Lower leg skin (tissue), 4 donors: ENCODE measurements at regions not wholly inside any gene's neighbourhood (a gene's known extent, or its start where the extent isn't known, plus 50 kb on each side); places are given as distances from the start of the nearest gene placed in this dataset.

Source experiments
- DNase-seq, 2 donors: peaks; one replicate each; pipeline ENCODE4 v3.0.0-alpha.2; 2019; ENCODE audit warnings: low spot score in 2 of 2
- H3K4me3 ChIP-seq: fragments of 200-600 bp; sonication (generic); 2 replicates; pipeline ENCODE4 v1.5.1; 2017; ENCODE audit warnings: mild to moderate bottlenecking, low read depth; ENCODE audit not compliant: poor library complexity, severe bottlenecking
- POLR2A ChIP-seq, 2 donors: fragments of 450-650 bp; IDR thresholded peaks; one replicate each; pipeline ENCODE4 v1.6.1; 2016 to 2017; ENCODE audit warnings: antibody characterized with exemption in 2 of 2, mild to moderate bottlenecking in 1 of 2, moderate library complexity in 1 of 2
- WGBS, 2 donors: methylation state at CpG; one replicate each; pipeline ENCODE4 v1.1.5; 2018; 5-methylcytosine and 5-hydroxymethylcytosine counted together
- intact Hi-C: fragments of 100-400 bp; cut with DNase I; formaldehyde crosslinking; loops from one replicate; pipeline ENCODE4 v1.15.0; 2023; ENCODE audit warnings: low total_unique reads
- TF ChIP-seq, protein P1 (sequence below), 3 donors: fragments of 450-650 bp; IDR thresholded peaks; one replicate each; pipeline ENCODE4 v1.5.1; 2016; ENCODE audit warnings: antibody characterized with exemption in 3 of 3, mild to moderate bottlenecking in 3 of 3, moderate library complexity in 2 of 3

DNA sequence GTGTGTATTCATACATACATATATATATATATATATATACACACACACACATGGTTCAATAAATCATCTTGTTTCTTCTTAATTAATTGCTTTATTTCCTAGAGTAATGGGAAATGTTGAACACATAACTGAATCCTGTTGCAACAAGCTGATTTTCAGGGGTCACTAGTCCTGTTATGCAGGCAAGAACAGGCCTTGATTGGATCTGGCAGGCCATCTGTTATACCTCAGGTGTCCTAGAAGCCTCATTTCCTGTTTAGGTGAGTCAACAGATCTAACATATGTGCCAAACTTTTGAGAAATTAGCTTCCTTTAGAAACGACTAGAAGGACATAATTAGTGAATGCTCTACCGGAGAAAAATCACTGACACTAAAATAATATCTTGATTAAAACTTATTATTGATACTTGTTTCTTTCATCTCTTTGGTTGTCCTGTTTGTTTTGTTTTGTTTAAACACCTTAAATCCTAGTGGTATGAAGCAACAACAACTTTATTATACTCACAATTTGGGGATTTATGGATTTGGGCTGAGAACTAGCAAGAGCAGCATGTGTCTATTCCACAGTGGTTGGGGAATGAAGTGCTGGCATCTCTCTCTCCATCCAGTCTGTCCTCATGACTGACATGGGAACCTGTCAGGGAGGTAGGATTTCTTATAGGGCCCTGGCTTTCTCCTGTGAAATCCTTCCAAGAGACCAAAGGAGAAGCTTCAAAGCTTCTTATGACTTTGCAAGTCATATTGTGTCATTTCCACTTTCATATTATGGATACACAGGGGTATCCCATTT lies 552.6 kb downstream of the NSUN3 start:
- intact Hi-C loops: no loop called here
- 21 to 31% methylated on average over 2 of the region's 2 CpGs for WGBS, 2 donors
- H3K4me3 ChIP-seq: no peak overlapping the region
- DNase-seq: no peak
- TF ChIP-seq POLR2A (IDR thresholded peaks at IDR 0.05): no peak
- TF ChIP-seq, protein P1, sequence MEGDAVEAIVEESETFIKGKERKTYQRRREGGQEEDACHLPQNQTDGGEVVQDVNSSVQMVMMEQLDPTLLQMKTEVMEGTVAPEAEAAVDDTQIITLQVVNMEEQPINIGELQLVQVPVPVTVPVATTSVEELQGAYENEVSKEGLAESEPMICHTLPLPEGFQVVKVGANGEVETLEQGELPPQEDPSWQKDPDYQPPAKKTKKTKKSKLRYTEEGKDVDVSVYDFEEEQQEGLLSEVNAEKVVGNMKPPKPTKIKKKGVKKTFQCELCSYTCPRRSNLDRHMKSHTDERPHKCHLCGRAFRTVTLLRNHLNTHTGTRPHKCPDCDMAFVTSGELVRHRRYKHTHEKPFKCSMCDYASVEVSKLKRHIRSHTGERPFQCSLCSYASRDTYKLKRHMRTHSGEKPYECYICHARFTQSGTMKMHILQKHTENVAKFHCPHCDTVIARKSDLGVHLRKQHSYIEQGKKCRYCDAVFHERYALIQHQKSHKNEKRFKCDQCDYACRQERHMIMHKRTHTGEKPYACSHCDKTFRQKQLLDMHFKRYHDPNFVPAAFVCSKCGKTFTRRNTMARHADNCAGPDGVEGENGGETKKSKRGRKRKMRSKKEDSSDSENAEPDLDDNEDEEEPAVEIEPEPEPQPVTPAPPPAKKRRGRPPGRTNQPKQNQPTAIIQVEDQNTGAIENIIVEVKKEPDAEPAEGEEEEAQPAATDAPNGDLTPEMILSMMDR (IDR thresholded peaks at IDR 0.05): no peak

DNA sequence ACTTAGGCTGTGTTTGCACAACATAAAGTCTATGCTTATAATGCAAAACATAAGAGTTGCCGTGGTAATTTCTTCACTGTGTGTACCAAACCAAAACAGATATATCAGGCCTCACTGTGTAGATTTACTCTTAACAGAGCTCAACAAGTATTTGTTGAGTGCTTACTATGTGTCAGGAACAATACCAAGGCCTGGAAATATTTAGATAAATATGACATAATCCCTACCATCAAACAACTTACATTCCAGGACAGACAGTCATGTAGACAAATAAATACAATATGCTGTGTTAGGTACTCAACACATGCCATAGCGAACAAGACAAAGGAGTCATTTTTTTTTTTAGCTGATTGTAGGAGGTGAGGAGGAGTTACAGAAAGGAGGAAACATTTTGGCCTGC lies 554.0 kb downstream of the NSUN3 start:
- no peak for TF ChIP-seq POLR2A (IDR thresholded peaks at IDR 0.05)
- TF ChIP-seq, protein P1 (IDR thresholded peaks at IDR 0.05): no peak
- no peak overlapping the region for H3K4me3 ChIP-seq
- no peak for DNase-seq
- WGBS, 2 donors: 61 to 70% methylated on average over 2 of the region's 2 CpGs
- intact Hi-C loops: no loop called here

DNA sequence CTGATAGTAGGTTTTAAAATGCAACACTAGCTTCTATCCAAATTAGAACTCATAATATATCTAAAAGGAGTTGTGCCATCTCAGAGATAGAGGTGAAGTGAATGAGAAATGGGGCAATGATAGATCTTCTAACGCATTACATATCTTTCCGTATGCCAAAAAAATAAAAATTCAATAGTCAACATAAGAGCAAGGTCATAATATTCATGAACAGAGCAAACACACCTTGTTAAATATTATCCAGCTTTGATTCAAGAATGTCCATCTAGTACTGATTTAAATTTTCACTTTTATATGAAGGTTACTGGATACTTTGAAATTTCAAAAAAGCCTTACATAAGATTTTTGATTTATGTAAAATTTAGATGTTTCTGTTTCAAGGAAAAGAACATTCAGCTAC lies 554.5 kb downstream of the NSUN3 start:
- TF ChIP-seq, protein P1 (IDR thresholded peaks at IDR 0.05): no peak
- no peak for TF ChIP-seq POLR2A (IDR thresholded peaks at IDR 0.05)
- intact Hi-C loops: no loop called here
- WGBS, 2 donors: 92 to 94% methylated on average over 2 of the region's 2 CpGs

DNA sequence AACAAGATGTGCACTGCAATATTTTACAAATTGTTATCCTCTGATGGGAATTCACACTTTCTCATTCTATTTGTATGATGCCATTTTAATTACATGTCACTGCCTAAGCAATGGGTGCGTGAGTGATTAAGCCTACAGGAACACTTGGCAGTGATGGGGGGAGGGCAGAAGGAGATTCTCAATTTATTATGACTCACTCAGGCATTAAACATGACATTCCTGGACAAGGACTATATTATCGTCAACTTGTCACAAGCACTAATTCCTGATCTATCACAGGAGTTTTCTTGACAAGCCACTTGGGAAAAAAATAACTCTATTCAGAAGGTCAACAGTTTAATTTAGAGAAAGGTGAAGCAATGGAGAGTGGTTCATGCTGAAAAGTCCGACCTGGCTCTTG lies 556.8 kb downstream of the NSUN3 start:
- 69 to 70% methylated on average over 3 of the region's 3 CpGs for WGBS, 2 donors
- intact Hi-C loops: no loop called here
- TF ChIP-seq, protein P1 (IDR thresholded peaks at IDR 0.05): no peak
- no peak for TF ChIP-seq POLR2A (IDR thresholded peaks at IDR 0.05)
- DNase-seq: no peak
- no peak overlapping the region for H3K4me3 ChIP-seq

More for the DNA sequence above, 554.5 kb downstream of the NSUN3 start:
- DNase-seq: no peak
- H3K4me3 ChIP-seq: no peak overlapping the region

DNA sequence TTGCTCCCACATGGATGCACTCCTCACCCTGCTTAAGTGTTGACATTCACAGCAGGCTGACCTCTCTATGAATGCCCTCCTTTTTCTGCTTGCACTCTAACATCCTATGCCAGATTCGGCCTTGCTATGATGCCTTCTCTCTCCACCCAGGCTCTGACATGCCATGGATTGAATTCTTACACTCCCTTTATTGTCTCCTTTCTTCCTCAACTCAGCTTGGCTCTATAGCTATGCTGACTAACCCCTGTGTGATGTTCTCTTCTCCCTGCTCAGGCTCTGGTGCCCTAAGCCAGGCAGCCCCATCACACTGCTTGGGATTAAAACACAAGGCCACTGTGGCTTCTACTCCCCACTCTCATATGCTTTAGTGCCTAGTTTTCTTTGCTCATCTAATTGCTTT lies 563.7 kb downstream of the NSUN3 start:
- H3K4me3 ChIP-seq: no peak overlapping the region
- intact Hi-C loops: no loop called here
- no peak for DNase-seq
- 27 to 35% methylated on average over 1 of the region's 1 CpG for WGBS, 2 donors
- TF ChIP-seq, protein P1 (IDR thresholded peaks at IDR 0.05): no peak
- TF ChIP-seq POLR2A (IDR thresholded peaks at IDR 0.05): no peak

DNA sequence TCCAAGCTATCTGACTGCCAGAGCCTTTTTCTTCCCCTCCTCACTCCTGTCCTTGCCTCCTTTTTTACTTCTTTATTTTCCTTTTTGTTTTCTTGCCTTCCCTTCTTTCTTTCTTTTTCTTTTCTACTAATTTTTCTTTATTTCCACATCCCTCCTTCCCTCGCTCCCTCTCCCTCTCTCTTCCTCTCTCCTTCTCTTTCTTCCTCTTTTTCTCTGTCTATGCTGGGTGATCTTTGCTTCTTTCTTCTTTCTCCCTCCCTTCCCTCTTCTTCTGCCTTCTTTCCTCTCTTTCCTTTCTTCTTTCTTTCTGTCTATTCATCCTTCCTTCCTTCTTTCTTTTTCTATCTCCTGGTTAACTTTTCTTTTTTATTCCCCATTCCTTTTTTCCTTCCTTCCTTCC lies 564.8 kb downstream of the NSUN3 start:
- DNase-seq: no peak
- TF ChIP-seq, protein P1 (IDR thresholded peaks at IDR 0.05): no peak
- TF ChIP-seq POLR2A (IDR thresholded peaks at IDR 0.05): no peak
- intact Hi-C loops: no loop called here
- no peak overlapping the region for H3K4me3 ChIP-seq
- WGBS, 2 donors: 88 to 97% methylated on average over 1 of the region's 1 CpG
